Activated naive CD4-positive, alpha-beta T cell treated with anti-CD3 and anti-CD28 coated beads, Interleukin-2, amount 10 ng/mL, durations not matched to agents 7 days and 5 days (primary cell): ENCODE measurements at regions not wholly inside any gene's neighbourhood (a gene's known extent, or its start where the extent isn't known, plus 50 kb on each side); places are given as distances from the start of the nearest gene placed in this dataset.
"Not testable (repeated sequence)": the region's sequence is repeated elsewhere in the genome, so short reads cannot be mapped to it uniquely, and the experiment has no call there.

Source experiments
- CTCF ChIA-PET: fragments of 350-600 bp; sonication (Branson Sonifier 250); formaldehyde crosslinking; loops from one replicate; lab custom pipeline; 2021; ENCODE audit warnings: antibody characterized with exemption; lab: Charles Lee
- DNase-seq: peaks from one replicate; pipeline ENCODE4 v3.0.0-alpha.2; 2020
- H3K27ac Mint-ChIP-seq: one replicate; pipeline ENCODE4 v1.8.0; 2021; ENCODE audit warnings: mild to moderate bottlenecking, moderate library complexity, mixed read lengths
- H3K27me3 Mint-ChIP-seq: one replicate; pipeline ENCODE4 v1.8.0; 2021; ENCODE audit warnings: mild to moderate bottlenecking, mixed read lengths
- H3K36me3 Mint-ChIP-seq: one replicate; pipeline ENCODE4 v1.8.0; 2021; ENCODE audit warnings: mixed read lengths
- H3K4me1 Mint-ChIP-seq: one replicate; pipeline ENCODE4 v1.8.0; 2021; ENCODE audit warnings: mixed read lengths
- H3K4me3 Mint-ChIP-seq: one replicate; pipeline ENCODE4 v1.8.0; 2021; ENCODE audit warnings: mild to moderate bottlenecking, moderate library complexity, mixed read lengths
- H3K9me3 Mint-ChIP-seq: one replicate; pipeline ENCODE4 v1.8.0; 2021; ENCODE audit warnings: mixed read lengths

DNA sequence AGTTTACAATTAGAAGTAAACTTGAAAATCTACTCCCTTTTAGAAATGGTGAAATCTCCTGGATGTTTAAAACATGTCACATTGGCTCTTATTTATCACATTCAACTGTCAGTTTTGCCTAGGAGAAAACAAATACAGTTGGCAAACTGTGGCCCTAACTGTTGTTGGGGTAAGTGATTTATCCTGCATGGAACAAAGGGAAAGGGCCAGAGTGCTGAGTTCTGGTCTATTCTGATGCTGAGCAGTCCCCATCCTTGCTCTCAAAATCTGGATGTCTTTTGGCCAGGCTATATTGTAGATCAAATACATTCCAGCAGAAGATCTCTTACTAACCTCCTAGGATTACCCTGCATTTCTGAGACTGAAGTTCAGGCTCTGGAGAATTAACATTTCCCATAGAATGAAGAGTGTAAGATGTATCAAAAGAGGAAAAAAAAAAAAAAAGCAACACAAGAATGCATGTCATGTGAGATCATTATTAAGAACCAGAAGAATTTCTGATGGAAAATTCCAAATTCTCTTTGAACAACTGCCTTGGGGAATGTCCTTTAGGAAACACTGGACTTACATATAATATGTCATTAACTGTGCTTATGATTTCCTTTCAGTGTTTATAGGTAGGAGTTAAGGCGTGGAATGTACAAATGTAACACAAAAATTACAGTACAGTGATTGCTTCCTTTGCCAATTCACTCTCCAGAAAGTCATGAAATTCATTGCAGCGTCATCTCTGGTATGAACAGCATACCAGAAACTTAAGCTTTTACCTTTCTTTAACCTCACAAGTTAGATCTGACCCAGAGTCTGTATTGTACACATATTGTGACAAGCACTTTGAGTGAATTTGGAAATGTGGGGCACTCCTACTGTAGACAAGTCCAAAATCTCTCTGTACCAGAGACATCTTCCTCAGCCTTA, 1012.5 kb upstream of the LCORL start:
- Mint-ChIP-seq H3K27me3 (no peaks in the 10 kb centered on the region), H3K27ac (no peak overlapping the region), H3K9me3 (peaks cover 2% of the 10 kb centered on the region), H3K4me1 (no peaks in the 10 kb centered on the region), H3K36me3 (no peaks in the 10 kb centered on the region), H3K4me3 (no peak overlapping the region)
- no peak for DNase-seq
- CTCF ChIA-PET: no interaction called here

DNA sequence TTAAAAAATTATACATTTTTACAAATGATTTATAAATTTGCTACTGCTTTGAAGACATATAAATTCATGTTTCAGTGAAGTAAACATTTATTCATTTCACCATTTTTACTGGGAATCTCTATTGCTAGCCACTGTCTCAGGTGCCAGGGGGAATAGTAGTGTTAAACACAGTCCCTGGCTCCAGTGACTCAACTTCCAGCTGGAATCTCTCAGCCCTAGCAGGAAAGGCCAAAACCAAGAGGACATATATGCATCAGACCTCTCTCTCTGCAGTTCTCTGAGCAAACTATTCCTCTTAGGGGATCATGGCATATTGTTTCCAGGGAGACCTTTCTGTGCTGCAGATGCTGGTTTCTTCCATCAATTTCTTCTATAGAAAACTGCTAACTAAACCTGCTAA, 1009.0 kb upstream of the LCORL start:
- no peaks in the 10 kb centered on the region for H3K4me1 Mint-ChIP-seq
- no peak overlapping the region for H3K27ac Mint-ChIP-seq
- no peaks in the 10 kb centered on the region for H3K27me3 Mint-ChIP-seq
- peaks cover 6% of the 10 kb centered on the region for H3K9me3 Mint-ChIP-seq
- H3K36me3 Mint-ChIP-seq: no peaks in the 10 kb centered on the region
- H3K4me3 Mint-ChIP-seq: no peak overlapping the region
- no peak for DNase-seq
- CTCF ChIA-PET: no interaction called here

DNA sequence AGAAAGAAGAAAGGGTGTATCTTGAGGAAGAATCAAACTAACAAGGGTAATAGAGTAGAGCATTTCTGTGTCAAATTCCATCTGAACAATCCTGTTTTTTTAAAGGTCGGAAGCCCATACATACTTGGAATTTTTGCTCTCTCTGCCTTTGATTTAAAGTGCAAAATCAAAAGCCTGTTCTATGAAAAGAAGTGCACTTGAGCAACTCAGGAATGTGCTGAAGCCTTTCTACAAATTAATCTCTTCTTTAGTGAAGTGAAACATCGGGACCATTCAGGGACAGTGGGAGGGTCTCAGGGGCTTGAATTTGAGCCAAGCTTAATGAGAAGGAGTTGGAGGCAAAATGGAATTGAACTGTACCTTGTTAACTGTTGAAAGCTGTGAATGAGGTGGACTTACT, 1008.5 kb upstream of the LCORL start:
- CTCF ChIA-PET: no interaction called here
- DNase-seq: no peak
- H3K27me3 Mint-ChIP-seq: no peaks in the 10 kb centered on the region
- no peak overlapping the region for H3K27ac Mint-ChIP-seq
- no peak overlapping the region for H3K4me3 Mint-ChIP-seq
- no peaks in the 10 kb centered on the region for H3K4me1 Mint-ChIP-seq
- peaks cover 6% of the 10 kb centered on the region for H3K9me3 Mint-ChIP-seq
- no peaks in the 10 kb centered on the region for H3K36me3 Mint-ChIP-seq

DNA sequence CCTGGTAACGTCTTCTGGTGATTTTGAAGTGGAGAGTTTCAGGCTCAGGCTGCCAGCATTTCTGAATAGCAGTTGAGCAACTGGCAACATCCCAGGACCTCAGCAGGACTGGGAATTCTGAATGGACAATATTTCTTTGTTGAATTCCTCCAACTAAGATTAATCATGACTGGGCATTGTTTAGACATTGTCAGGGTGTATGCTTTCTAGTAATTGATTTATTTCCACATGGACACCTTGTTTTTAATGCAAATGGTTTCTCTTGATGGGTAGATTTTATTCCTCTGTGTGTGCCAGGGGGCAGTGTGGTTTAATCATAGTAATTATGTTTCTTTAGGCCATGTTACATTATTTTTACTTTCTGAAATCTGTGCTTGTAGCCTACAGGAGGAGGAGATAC, 1004.7 kb upstream of the LCORL start:
- no peak overlapping the region for H3K4me3 Mint-ChIP-seq
- H3K9me3 Mint-ChIP-seq: peaks cover 8% of the 10 kb centered on the region
- H3K27me3 Mint-ChIP-seq: no peaks in the 10 kb centered on the region
- CTCF ChIA-PET: no interaction called here
- no peak for DNase-seq
- H3K27ac Mint-ChIP-seq: no peak overlapping the region
- no peaks in the 10 kb centered on the region for H3K36me3 Mint-ChIP-seq
- no peaks in the 10 kb centered on the region for H3K4me1 Mint-ChIP-seq

DNA sequence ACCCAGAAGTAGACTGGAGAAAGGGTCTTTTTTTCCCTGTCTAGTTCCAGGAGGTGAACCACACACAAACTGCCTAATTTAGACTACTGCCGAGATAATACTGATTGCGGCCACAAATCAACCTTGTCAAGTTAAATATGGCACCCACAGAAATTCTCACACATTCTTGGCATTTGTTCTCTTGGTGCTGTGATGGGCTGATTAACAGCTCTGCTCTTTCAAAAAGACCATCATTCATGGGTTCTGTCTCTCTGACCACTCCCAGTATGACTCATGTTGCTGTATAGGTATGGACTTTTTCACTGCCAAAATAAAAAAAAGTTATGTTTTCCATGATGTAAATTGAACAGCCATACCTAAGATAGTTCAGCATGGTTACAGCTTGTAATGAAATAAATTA, 1003.5 kb upstream of the LCORL start:
- CTCF ChIA-PET: no interaction called here
- Mint-ChIP-seq H3K9me3 (peaks cover 5% of the 10 kb centered on the region), H3K4me3 (no peak overlapping the region), H3K36me3 (no peaks in the 10 kb centered on the region), H3K4me1 (no peaks in the 10 kb centered on the region), H3K27me3 (no peaks in the 10 kb centered on the region), H3K27ac (no peak overlapping the region)
- no peak for DNase-seq

DNA sequence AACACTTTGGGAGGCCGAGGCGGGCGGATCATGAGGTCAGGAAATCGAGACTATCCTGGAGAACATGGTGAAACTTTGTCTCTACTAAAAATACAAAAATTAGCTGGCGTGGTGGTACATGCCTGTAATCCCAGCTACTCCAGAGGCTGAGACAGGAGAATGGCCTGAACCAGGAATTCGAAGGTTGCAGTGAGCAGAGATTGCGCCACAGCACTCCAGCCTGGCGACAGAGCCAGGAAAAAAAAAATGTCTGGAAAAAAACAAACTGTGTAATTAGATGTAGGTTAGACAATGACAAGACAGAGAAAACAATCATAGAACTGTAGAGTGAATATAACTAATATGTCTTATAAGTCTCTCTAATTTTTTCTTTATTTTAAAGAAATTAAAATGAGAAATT, 1002.5 kb upstream of the LCORL start:
- CTCF ChIA-PET: no interaction called here
- no peak overlapping the region for H3K27ac Mint-ChIP-seq

DNA sequence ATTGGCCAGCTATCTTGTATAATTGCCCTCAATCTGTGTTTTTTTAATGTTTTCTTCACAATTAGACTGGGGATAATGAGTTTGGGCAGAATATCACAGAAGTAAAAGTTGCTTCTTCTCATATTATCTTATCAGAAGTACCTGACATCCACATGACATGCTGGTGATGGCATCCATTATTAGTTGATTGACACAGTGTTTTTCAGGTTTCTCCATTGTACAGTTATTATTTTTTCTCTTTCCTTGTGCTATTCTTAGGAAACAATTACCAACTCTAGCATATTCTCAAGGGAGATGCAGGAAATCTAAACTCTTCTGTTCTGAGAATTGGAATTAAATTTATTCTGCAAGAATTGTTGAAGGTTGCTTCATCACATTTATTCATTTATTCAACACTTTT, 1000.1 kb upstream of the LCORL start:
- H3K27ac Mint-ChIP-seq: no peak overlapping the region
- H3K27me3 Mint-ChIP-seq: no peaks in the 10 kb centered on the region
- peaks cover 7% of the 10 kb centered on the region for H3K9me3 Mint-ChIP-seq
- H3K36me3 Mint-ChIP-seq: no peaks in the 10 kb centered on the region
- CTCF ChIA-PET: no interaction called here
- no peaks in the 10 kb centered on the region for H3K4me1 Mint-ChIP-seq
- DNase-seq: no peak
- no peak overlapping the region for H3K4me3 Mint-ChIP-seq

More for the DNA sequence above, 1002.5 kb upstream of the LCORL start:
- no peak overlapping the region for H3K4me3 Mint-ChIP-seq
- no peaks in the 10 kb centered on the region for H3K36me3 Mint-ChIP-seq
- H3K27me3 Mint-ChIP-seq: no peaks in the 10 kb centered on the region
- DNase-seq: no peak
- H3K4me1 Mint-ChIP-seq: no peaks in the 10 kb centered on the region
- H3K9me3 Mint-ChIP-seq: peaks cover 5% of the 10 kb centered on the region

DNA sequence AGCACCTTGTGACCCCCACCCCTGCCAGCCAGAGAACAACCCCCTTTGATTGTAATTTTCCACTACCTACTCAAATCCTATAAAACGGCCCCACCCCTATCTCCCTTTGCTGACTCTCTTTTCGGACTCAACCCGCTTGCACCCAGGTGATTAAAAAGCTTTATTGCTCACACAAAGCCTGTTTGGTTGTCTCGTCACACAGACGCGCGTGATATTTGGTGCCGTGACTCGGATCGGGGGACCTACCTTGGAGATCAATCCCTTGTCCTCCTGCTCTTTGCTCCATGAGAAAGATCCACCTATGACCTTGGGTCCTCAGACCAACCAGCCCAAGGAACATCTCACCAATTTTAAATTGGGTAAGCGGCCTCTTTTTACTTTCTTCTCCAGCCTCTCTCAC, 995.0 kb upstream of the LCORL start:
- DNase-seq, H3K27me3 Mint-ChIP-seq, H3K36me3 Mint-ChIP-seq, H3K4me3 Mint-ChIP-seq, H3K9me3 Mint-ChIP-seq, H3K4me1 Mint-ChIP-seq, CTCF ChIA-PET, H3K27ac Mint-ChIP-seq: not testable (repeated sequence)

DNA sequence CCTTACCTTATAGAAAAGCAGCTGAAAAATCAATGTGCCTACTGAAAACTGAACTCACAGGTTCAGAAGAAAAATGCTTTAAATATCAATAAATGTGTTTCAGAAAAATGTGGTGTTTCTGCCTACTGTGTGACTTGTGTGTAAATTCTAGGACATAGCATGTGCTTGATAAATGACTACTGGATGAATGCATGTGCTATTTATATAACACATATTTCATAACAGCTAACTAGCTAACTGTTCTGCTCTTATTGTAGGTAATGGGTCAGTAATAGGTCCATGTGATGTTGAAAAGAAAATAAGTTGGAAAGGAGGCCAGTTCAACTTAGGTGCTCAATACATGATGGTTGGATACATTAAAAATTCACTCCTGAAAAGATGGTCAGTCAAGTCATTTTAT, 993.0 kb upstream of the LCORL start:
- Mint-ChIP-seq H3K27ac (no peak overlapping the region), H3K4me1 (no peaks in the 10 kb centered on the region), H3K9me3 (peaks cover 7% of the 10 kb centered on the region), H3K27me3 (no peaks in the 10 kb centered on the region), H3K4me3 (no peak overlapping the region), H3K36me3 (no peaks in the 10 kb centered on the region)
- DNase-seq: no peak
- CTCF ChIA-PET: no interaction called here

DNA sequence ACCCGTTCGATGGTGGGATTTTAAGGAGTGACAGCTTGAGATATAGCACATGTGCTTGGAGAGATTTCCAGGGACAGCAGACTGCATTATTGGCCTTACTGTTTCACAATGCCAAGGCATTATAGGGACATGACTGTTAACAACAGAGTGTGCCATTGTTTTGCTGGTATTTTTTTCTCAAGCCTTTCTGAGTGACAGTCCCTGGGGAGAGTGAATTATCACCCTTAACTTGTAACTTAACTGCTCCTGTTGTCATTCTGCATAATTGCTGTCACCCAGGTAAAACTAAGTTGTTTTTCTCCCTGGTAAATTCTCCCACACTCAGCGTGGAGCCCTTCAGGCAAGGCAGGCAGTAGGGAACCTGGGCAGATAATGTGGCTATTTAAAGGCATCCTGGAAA, 989.2 kb upstream of the LCORL start:
- H3K27me3 Mint-ChIP-seq: no peaks in the 10 kb centered on the region
- no peak overlapping the region for H3K4me3 Mint-ChIP-seq
- H3K4me1 Mint-ChIP-seq: no peaks in the 10 kb centered on the region
- H3K9me3 Mint-ChIP-seq: peaks cover 10% of the 10 kb centered on the region
- H3K36me3 Mint-ChIP-seq: no peaks in the 10 kb centered on the region
- H3K27ac Mint-ChIP-seq: no peak overlapping the region
- DNase-seq: no peak
- CTCF ChIA-PET: no interaction called here

DNA sequence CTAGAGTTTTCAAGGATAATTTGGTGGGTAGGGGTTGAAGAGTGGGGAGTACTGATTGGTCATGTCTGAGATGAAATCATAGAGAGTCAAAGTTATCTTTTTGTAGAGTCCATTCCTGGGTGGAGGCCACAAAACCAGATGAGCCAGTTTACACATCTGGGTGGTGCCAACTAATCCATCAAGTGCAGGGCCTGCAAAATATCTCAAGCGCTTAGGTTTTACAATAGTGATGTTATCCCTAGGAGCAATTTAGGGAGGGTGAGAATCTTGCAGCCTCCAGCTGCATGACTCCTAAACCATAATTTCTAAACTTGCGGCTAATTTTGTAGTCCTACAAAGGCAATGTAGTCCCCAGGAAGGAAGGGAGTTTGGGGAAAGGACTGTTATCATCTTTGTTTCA, 988.3 kb upstream of the LCORL start:
- Mint-ChIP-seq H3K9me3 (peaks cover 10% of the 10 kb centered on the region), H3K27ac (no peak overlapping the region), H3K27me3 (no peaks in the 10 kb centered on the region), H3K4me1 (no peaks in the 10 kb centered on the region), H3K36me3 (no peaks in the 10 kb centered on the region), H3K4me3 (no peak overlapping the region)
- DNase-seq: no peak
- CTCF ChIA-PET: no interaction called here

DNA sequence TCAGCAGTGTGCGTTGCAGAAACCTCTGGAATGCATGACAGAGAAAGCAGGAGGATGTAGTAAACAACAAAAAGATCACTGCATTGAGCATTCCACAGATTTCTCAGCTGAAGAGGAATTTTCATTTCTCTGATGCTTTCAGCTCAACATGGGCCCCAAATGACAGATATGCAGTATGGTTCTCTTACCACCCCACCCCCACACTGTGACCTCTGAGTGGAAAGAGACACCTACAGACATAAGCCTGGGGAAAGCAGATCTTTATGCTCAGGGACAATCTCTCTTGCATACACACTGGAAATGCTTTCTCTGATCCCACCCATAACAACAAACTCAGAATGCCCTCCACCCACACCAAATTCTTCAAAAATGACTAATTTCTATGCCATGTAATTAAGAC, 983.7 kb upstream of the LCORL start:
- Mint-ChIP-seq H3K27me3 (no peaks in the 10 kb centered on the region), H3K36me3 (no peaks in the 10 kb centered on the region), H3K4me1 (no peaks in the 10 kb centered on the region), H3K27ac (no peak overlapping the region), H3K9me3 (peaks cover 11% of the 10 kb centered on the region), H3K4me3 (no peak overlapping the region)
- no peak for DNase-seq
- CTCF ChIA-PET: no interaction called here

DNA sequence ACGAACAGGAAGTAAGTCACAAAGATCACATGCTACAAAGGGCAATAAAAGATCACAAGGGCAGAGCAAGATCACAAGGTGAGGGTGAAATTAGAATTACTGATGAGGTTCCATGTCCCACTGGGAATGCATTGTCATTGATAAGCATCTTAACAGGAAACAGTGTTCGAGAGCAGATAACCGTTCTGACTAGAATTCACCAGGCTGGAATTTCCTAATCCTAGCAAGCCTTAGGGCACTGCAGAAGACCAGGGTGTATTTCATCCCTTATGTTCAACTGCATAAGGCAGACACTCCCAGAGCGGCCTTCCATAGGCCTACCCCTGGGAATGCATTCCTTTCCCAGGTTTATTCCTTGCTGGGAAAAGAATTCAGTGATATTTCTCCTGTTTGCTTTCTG, 980.6 kb upstream of the LCORL start:
- Mint-ChIP-seq H3K27ac (no peak overlapping the region), H3K4me1 (no peaks in the 10 kb centered on the region), H3K4me3 (no peak overlapping the region), H3K36me3 (no peaks in the 10 kb centered on the region), H3K27me3 (no peaks in the 10 kb centered on the region), H3K9me3 (peaks cover 11% of the 10 kb centered on the region)
- no peak for DNase-seq
- CTCF ChIA-PET: no interaction called here

DNA sequence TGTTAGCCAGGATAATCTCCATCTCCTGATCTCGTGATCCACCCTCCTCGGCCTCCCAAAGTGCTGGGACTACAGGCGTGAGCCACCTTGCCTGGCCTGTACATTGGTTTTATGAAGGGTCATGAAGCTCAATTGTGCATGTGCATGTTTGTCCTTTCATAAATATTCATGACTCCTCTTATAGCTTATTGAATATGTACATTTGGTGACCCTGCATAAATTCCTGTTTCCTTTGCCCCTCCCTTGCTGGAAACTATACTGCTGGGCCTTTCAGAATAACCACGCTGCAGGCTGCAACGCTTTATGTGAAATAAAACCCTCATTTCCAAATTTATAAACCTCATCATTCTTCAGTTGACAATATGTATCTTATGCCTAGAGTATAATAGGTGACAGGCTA, 978.0 kb upstream of the LCORL start:
- Mint-ChIP-seq H3K4me3 (no peak overlapping the region), H3K27me3 (no peaks in the 10 kb centered on the region), H3K27ac (no peak overlapping the region), H3K9me3 (peaks cover 11% of the 10 kb centered on the region), H3K36me3 (no peaks in the 10 kb centered on the region), H3K4me1 (no peaks in the 10 kb centered on the region)
- CTCF ChIA-PET: no interaction called here
- no peak for DNase-seq

DNA sequence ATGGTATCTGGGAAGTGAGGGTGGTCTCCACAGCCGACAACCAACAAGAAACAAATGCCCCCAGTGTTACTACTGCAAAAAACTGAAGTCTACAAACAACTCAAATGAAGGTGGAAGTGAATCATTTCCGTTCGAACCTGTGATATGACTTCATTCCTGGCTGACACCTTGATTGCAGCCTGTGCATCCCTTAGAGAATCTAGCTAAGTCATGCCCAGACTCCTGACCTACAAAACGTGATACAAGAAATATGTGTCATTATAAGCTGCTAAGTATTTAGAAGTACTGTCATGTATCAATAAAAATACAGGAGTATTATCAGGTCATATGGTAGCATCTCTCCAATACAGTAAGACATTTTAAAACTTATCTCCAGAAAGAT, 959.7 kb upstream of the LCORL start:
- DNase-seq: no peak
- Mint-ChIP-seq H3K36me3 (no peaks in the 10 kb centered on the region), H3K9me3 (peaks cover 8% of the 10 kb centered on the region), H3K4me1 (no peaks in the 10 kb centered on the region), H3K27me3 (no peaks in the 10 kb centered on the region), H3K4me3 (no peak overlapping the region), H3K27ac (no peak overlapping the region)
- CTCF ChIA-PET: no interaction called here
